22Rv1 (cell line): ENCODE measurements at regions not wholly inside any gene's neighbourhood (a gene's known extent, or its start where the extent isn't known, plus 50 kb on each side); places are given as distances from the start of the nearest gene placed in this dataset.

Experiments used
- CTCF ChIP-seq: fragments of 450-650 bp; IDR thresholded peaks from 2 replicates; pipeline ENCODE4 v1.5.1; 2017; ENCODE audit warnings: mild to moderate bottlenecking
- ZFX ChIP-seq: fragments of 450-650 bp; IDR thresholded peaks from 2 replicates; pipeline ENCODE4 v1.6.1; 2017; ENCODE audit warnings: antibody characterized with exemption, borderline replicate concordance

DNA sequence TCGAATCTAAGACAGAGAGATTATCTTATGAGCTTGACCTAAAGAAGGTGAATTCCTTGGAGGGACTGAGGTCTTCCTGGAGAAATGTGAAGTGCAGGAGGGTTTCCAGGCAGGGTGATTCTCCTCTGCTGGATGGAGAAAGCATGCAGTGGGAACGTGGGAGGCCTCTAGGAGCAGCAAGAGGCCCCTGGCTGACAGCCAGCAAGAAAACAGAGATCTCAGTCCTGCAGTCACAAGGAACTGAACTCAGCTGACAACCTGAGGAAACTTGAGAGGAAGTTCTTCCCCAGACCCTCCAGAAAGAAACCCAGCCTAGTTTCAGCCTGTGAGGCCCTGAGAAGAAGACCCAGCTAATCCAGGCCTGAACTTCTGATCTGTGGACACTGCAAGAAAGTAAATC, 345.9 kb downstream of the FAM72C start:
- no peak for TF ChIP-seq CTCF
- TF ChIP-seq ZFX, result no peak
